Hepatocyte (in vitro differentiated cells): ENCODE measurements at regions not wholly inside any gene's neighbourhood (a gene's known extent, or its start where the extent isn't known, plus 50 kb on each side); places are given as distances from the start of the nearest gene placed in this dataset.

Source experiments
- CTCF ChIP-seq: fragments of 200-600 bp; sonication (generic); IDR thresholded peaks from 2 replicates; pipeline ENCODE4 v1.5.1; 2016; ENCODE audit warnings: antibody characterized with exemption, mild to moderate bottlenecking; ENCODE audit not compliant: poor library complexity
- EZH2 ChIP-seq: fragments of 200-600 bp; sonication (generic); IDR thresholded peaks from 2 replicates; pipeline ENCODE4 v1.6.1; 2016; ENCODE audit warnings: antibody characterized with exemption, mild to moderate bottlenecking, borderline replicate concordance
- EZH2phosphoT487 ChIP-seq: fragments of 200-600 bp; sonication (generic); IDR thresholded peaks from one replicate; pipeline ENCODE4 v1.6.1; 2018; ENCODE audit warnings: antibody characterized with exemption, mild to moderate bottlenecking, low read depth, moderate library complexity; ENCODE audit not compliant: unreplicated experiment, severe bottlenecking

GRCh38 chr18:61107113-61107512, 226.1 kb upstream of the CDH20 start:
- TF ChIP-seq EZH2 (no peak), CTCF (no peak), EZH2phosphoT487 (no peak)
